Fibroblast of lung (primary cell): ENCODE measurements at regions not wholly inside any gene's neighbourhood (a gene's known extent, or its start where the extent isn't known, plus 50 kb on each side); places are given as distances from the start of the nearest gene placed in this dataset.

Source experiments
- CTCF ChIP-seq, 2 donors: IDR thresholded peaks in 1 of 2; conservative IDR thresholded peaks in 1 of 2; 1 replicate in 1 of 2; 2 replicates in 1 of 2; pipeline ENCODE4 v1.5.1; 2011 to 2012; ENCODE audit warnings: low read length in 2 of 2, control low read depth in 1 of 2, inconsistent platforms in 1 of 2, low read depth in 1 of 2, mild to moderate bottlenecking in 1 of 2
- EZH2 ChIP-seq: IDR thresholded peaks from 2 replicates; pipeline ENCODE4 v1.5.1; 2012; ENCODE audit warnings: low read length, control low read depth, mild to moderate bottlenecking; ENCODE audit errors: missing control alignments

- TF ChIP-seq EZH2 (no peak), CTCF (conservative IDR thresholded peaks at IDR 0.05 in 1 of 2, IDR thresholded peaks at IDR 0.05 in 1 of 2; ENCODE audit: low read depth in 1 of 2, low read length in 2 of 2) (no peak)
Measured at GRCh38 chr6:137291441-137291840, 72.3 kb upstream of the IFNGR1 start.
